ENCODE measurements at regions not wholly inside any gene's neighbourhood (a gene's known extent, or its start where the extent isn't known, plus 50 kb on each side); places are given as distances from the start of the nearest gene placed in this dataset.

DNA sequence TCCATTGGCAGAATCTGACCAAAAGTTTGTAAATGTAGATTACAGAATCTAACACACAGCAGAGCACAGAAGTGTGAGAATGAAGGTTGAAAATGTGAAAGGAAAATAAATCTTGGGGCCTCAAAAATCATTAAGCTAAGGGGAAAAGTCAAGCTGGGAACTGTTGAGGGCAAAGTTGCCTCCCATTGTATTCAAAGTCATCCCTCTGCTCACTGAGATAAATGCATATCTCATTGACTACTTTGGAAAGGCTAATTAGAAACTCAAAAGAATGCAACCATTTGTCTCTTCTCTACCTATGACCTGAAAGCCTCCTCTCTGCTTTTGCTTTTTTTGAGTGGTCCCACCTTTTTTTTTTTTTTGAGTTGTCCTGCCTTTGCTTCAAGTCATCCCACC lies 97.4 kb upstream of the ATF7IP start:
- BruUV-seq (replicated peaks) = no TSS peak
- TF ChIP-seq, protein P1, sequence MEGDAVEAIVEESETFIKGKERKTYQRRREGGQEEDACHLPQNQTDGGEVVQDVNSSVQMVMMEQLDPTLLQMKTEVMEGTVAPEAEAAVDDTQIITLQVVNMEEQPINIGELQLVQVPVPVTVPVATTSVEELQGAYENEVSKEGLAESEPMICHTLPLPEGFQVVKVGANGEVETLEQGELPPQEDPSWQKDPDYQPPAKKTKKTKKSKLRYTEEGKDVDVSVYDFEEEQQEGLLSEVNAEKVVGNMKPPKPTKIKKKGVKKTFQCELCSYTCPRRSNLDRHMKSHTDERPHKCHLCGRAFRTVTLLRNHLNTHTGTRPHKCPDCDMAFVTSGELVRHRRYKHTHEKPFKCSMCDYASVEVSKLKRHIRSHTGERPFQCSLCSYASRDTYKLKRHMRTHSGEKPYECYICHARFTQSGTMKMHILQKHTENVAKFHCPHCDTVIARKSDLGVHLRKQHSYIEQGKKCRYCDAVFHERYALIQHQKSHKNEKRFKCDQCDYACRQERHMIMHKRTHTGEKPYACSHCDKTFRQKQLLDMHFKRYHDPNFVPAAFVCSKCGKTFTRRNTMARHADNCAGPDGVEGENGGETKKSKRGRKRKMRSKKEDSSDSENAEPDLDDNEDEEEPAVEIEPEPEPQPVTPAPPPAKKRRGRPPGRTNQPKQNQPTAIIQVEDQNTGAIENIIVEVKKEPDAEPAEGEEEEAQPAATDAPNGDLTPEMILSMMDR (IDR thresholded peaks at IDR 0.05; ENCODE audit: unreplicated experiment) = no peak
- no peaks in the 10 kb centered on the region for H3K36me3 Mint-ChIP-seq (ENCODE audit: insufficient read depth, unreplicated experiment)
- H3K27ac Mint-ChIP-seq (ENCODE audit: low read depth, unreplicated experiment) = no peak overlapping the region
- H3K9me3 Mint-ChIP-seq (ENCODE audit: unreplicated experiment) = peaks cover 7% of the 10 kb centered on the region
- intact Hi-C loops (cut with micrococcal nuclease) = no loop called here
- no peak overlapping the region for H3K4me3 Mint-ChIP-seq (ENCODE audit: unreplicated experiment)
- DNase-seq (ENCODE audit: unreplicated experiment) = no peak
- ChIA-PET CTCF (no interaction called here), POLR2A (interaction anchor here (0.9 kb wide), 1 partner anchor 98 kb away, joined by 5 read pairs; no protein-coding TSS in a partner anchor)
- peaks cover 8% of the 10 kb centered on the region for H3K4me1 Mint-ChIP-seq (ENCODE audit: insufficient read depth, unreplicated experiment)
- no peaks in the 10 kb centered on the region for H3K27me3 Mint-ChIP-seq (ENCODE audit: insufficient read depth, unreplicated experiment)

DNA sequence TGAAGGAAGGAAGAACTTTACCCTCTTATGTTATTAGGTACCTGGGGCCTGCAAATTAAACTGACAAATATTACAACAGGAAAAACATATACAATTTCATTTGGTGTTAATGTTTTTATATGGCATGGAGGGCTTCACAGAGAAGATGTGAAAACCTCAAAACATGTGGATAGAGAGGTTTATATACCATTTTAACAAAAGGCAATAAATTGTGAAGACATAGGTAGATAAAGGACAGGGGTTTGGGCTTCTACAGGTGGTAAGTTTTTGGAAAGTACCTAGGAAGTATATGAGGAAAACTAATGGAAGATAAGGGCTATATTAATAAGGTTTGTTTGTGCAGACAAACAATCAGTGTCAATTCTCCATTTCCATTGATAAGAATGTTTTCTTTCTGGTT lies 95.1 kb upstream of the ATF7IP start:
- TF ChIP-seq, protein P1 (IDR thresholded peaks at IDR 0.05; ENCODE audit: unreplicated experiment) = no peak
- Mint-ChIP-seq H3K36me3 (ENCODE audit: insufficient read depth, unreplicated experiment) (no peaks in the 10 kb centered on the region), H3K4me3 (ENCODE audit: unreplicated experiment) (no peak overlapping the region), H3K27ac (ENCODE audit: low read depth, unreplicated experiment) (no peak overlapping the region), H3K27me3 (ENCODE audit: insufficient read depth, unreplicated experiment) (no peaks in the 10 kb centered on the region), H3K4me1 (ENCODE audit: insufficient read depth, unreplicated experiment) (peaks cover 14% of the 10 kb centered on the region), H3K9me3 (ENCODE audit: unreplicated experiment) (peaks cover 2% of the 10 kb centered on the region)
- CTCF ChIA-PET = no interaction called here
- intact Hi-C loops (cut with micrococcal nuclease) = no loop called here
- DNase-seq (ENCODE audit: unreplicated experiment) = no peak
- POLR2A ChIA-PET = no interaction called here
- no TSS peak for BruUV-seq (replicated peaks)

DNA sequence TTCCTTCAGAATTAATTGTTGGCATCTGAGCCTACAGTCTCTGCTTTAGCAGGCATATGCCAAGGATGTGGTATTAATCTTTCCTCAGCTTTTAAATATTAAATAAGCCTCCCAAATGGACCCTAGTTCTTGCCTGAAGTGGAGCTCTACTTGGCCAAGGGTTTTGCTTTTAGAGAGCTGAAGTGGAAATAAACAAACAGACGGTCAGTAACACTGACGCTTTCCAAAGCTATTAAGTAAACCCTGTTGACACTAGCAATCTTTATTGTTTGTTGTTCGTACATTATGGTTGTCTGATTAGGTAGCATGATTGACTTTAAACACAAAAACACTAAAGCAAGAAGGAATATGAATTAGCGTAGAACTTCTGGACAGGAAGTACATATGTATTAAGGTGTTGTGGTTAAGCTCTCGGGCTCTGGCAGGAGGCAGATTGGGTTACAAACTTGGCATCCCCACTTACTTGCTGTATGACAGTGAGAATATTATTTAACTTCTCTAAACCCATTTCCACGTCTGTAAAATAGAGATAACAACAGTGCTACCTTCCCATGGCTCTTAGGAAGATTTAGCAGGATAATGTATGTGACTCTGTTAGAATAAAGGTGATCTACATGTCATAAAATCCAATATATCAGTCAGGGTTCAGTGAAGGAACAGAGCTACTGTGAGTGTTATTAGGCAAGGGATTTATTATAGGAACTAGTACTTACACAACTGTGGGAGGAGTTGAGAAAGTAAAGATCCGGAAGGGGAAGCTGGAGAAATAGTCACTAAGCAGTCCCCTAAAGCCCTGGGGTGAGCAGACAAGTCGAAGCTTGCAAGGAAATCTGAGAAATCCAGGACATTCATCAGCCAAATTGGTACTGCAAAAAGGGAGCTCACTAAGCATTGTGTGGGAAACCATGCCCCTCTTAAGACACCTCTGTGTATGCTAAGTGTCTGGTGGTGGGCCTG lies 92.2 kb upstream of the ATF7IP start:
- Mint-ChIP-seq H3K4me3 (ENCODE audit: unreplicated experiment) (peak overlapping the region; percentile 4), H3K27me3 (ENCODE audit: insufficient read depth, unreplicated experiment) (no peaks in the 10 kb centered on the region), H3K27ac (ENCODE audit: low read depth, unreplicated experiment) (peak overlapping the region; percentile 86), H3K4me1 (ENCODE audit: insufficient read depth, unreplicated experiment) (peaks cover 14% of the 10 kb centered on the region), H3K9me3 (ENCODE audit: unreplicated experiment) (peaks cover 7% of the 10 kb centered on the region), H3K36me3 (ENCODE audit: insufficient read depth, unreplicated experiment) (no peaks in the 10 kb centered on the region)
- ChIA-PET POLR2A (interaction anchor here (0.6 to 2.9 kb wide), 20 partner anchors 9 to 893 kb away, joined by 3 to 28 read pairs (median 4); partner anchors contain the start of genes ATF7IP, C12orf60 and WBP11), CTCF (interaction anchor here (0.6 to 2.2 kb wide), 10 partner anchors 11 to 1446 kb away, joined by 3 to 10 read pairs (median 4); partner anchors contain the start of gene ATF7IP)
- intact Hi-C loops (cut with micrococcal nuclease) = no loop called here
- TF ChIP-seq, protein P1 (IDR thresholded peaks at IDR 0.05; ENCODE audit: unreplicated experiment) = no peak
- peak; percentile 94 for DNase-seq (ENCODE audit: unreplicated experiment)
- TSS peak; percentile 96 for BruUV-seq (replicated peaks)

DNA sequence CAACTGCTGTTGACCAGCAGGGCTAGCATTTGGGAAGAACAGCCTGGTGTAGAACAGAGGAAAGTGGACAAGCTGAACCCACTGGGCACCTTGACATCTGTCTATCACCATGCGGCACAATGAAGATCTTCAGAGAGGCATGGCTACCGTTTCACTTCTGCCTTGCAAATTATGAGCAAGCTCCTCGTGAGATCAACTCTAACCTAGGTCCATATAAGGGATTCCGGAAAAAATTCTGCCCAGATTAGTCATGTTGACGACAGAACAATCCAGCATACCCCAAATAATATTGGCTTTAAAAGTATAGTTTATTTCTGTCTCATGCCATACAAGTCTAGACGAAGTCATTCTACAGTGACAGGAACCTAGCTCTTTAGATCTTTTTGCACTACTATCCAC lies 91.6 kb upstream of the ATF7IP start:
- ChIA-PET POLR2A (interaction anchor here (0.7 to 2.9 kb wide), 17 partner anchors 9 to 894 kb away, joined by 3 to 28 read pairs (median 4); partner anchors contain the start of gene ATF7IP), CTCF (interaction anchor here (0.6 to 2.2 kb wide), 8 partner anchors 12 to 1039 kb away, joined by 3 to 10 read pairs (median 4); partner anchors contain the start of gene ATF7IP)
- H3K27me3 Mint-ChIP-seq (ENCODE audit: insufficient read depth, unreplicated experiment) = no peaks in the 10 kb centered on the region
- H3K9me3 Mint-ChIP-seq (ENCODE audit: unreplicated experiment) = peaks cover 7% of the 10 kb centered on the region
- peak overlapping the region; percentile 4 for H3K4me3 Mint-ChIP-seq (ENCODE audit: unreplicated experiment)
- peak overlapping the region; percentile 86 for H3K27ac Mint-ChIP-seq (ENCODE audit: low read depth, unreplicated experiment)
- no TSS peak for BruUV-seq (replicated peaks)
- H3K4me1 Mint-ChIP-seq (ENCODE audit: insufficient read depth, unreplicated experiment) = peaks cover 14% of the 10 kb centered on the region
- intact Hi-C loops (cut with micrococcal nuclease) = no loop called here
- peak; percentile 87 for DNase-seq (ENCODE audit: unreplicated experiment)
- TF ChIP-seq, protein P1 (IDR thresholded peaks at IDR 0.05; ENCODE audit: unreplicated experiment) = no peak
- H3K36me3 Mint-ChIP-seq (ENCODE audit: insufficient read depth, unreplicated experiment) = no peaks in the 10 kb centered on the region
